NCI-H524 treated with DMSO at 0.1 percent for 48 hours (cell line): ENCODE measurements at regions not wholly inside any gene's neighbourhood (a gene's known extent, or its start where the extent isn't known, plus 50 kb on each side); places are given as distances from the start of the nearest gene placed in this dataset.

Experiments used
- DNase-seq: peaks from one replicate; lab custom pipeline; 2025; lab: John Stamatoyannopoulos, UW

DNA sequence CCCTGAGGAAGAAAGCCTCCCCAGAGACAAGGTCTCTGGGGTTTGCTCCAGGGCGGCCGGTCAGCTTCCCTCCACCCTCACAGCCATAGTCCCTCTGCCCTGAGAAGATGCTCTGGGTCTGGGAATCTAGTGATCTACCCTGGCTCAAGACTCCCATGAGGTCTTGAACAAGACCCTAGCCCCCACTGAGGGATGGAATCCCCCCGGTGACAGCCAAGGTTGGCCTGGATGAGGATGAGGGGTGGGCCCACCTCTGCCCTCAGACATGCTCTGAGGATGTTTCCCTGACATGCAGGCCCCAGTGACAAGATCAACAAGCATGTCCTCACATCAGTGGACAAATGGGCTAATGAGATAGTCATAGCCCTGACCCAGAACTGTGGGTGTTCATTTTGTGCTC lies 138.6 kb downstream of the C5orf15 start:
- no peak for DNase-seq

DNA sequence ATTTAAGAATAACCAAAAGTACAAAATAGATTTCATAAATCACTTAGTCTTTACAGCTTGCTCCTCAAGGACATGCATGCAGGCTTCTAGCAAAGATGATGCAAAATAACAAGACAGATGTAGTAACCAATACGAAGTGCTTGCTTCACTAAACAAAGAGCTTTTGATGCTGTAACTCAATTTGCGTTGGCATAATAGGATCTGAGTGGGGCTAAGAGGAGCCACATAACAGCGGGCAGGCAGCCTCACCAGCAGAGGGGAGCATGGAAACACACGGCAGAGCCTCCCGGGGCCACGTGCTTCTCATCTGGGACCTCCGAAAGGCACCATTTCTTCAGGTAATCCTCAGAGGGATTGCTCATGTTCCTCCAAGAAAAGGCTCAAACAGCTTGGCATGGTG lies 139.7 kb downstream of the C5orf15 start:
- peak; percentile 6 for DNase-seq

DNA sequence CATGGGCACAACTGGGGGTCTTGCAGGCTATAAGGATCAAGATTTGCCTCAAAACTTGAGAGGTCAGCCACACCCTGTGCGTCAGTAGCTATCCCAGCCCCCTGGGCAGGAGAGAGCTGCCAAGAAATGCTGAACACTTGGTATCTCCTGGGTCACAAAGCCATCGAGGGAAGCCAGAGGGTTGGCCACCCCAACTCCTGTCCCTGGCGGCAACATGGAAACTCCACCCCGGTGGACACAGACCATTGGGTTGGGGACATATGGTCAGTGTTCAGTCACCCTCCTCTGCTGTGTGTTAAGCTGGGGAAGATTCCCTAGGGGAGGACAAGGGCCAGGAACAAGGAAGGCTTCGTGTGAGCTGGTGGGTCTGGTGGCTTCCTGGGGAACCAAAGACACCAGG lies 140.6 kb downstream of the C5orf15 start:
- DNase-seq: no peak

GRCh38 chr5:133827011-133827410 lies 141.4 kb downstream of the C5orf15 start:
- peak; percentile 13 for DNase-seq

DNA sequence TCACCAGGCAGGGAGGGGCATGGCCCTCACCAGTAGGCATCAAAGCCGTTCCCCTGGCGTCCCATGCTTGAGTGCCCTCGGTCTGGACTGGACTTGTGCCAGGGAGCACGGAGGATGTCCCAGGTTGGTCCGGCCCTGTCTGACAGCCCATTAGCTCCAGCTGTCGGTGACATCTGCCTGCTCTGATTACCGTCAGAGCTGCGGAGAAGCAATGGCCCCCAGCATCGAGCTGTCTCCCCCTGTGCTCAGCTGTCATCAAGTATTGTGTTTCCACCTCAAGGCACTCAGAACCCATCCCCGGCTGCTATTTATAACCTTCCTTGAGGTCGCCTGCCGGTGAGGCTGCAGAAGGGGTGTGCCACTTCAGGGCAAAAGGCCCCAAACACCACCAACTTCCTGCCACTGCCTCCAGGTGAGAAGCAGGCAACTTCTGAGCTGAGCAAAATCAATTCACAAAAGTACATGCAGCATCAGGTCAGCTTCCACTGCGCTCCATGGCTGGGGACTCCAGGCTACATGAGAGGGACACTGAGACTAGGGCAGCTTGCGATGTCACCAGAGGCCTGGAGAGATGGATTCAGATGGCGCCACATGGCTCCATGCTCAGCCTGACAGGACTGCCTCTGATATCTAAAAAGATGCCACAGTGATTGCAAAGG lies 142.7 kb downstream of the C5orf15 start:
- DNase-seq: peak; percentile 98

DNA sequence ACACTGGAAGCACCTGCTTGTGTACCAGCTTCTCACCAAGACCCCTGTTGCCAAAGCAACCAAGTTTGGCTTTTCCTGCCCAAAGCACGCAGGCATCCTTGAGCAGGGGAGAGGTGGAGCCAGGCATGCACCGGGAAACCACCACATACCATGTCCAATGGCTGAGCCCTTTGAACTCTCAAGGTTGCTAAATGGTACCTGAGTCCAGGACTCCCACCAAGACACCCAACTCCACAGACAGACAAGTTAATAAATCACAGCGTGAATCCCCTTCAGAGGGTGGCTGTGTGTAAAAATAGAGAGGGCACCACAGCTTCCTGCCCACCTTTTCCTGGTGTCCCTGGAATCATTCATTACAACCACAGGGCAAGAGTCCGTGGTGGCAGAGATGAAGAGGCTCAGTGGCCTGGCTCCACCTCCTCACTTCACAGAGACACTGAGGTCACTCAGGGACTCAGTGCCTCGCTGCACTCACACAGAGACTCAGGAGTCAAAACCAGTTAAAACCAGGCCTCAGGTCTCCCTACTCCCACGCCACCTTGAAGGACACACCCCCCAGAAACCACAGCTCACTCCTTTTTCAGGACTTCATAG lies 143.7 kb downstream of the C5orf15 start:
- no peak for DNase-seq

GRCh38 chr5:133821889-133822288 lies 146.5 kb downstream of the C5orf15 start:
- no peak for DNase-seq

- DNase-seq: no peak
These were observed 147.1 kb downstream of the C5orf15 start for GRCh38 chr5:133821311-133821741.

GRCh38 chr5:133820507-133820906 lies 147.9 kb downstream of the C5orf15 start:
- DNase-seq: peak; percentile 36

- DNase-seq: no peak
These were observed 148.4 kb downstream of the C5orf15 start for GRCh38 chr5:133819977-133820471.

DNA sequence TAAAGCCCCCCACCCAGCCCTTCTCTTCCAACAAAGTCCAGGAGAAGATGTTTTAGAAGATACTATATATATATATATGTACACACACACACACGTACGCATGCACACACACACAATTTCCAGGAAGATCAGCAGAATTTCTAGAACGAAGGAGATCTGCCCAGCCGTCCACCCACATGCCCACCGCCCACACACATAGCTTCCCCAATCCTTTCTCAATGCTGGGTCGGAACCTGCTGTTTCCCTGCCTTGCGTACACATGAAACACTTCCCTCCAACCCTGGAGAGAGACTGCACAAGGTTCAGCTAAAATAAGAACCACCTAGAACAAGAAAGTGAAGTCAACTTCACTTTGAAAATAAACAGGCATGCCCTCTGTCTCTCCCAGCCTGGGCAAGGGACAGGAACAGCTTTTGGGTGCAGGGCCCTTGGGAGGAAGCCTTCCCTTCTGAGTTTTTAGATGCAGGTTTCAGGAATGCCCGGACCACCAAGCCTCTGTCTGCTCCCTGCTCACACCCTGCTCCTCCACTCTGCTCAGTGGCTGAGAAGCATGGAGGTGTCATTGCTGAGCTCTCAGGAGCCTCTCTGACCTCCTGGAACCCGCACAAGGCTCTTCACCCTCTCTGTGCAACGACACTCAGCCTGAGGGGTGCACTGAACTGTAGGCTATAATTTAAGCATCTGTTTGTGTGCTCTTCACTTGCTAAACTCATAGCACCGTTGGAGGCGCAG lies 149.4 kb downstream of the C5orf15 start:
- no peak for DNase-seq

DNA sequence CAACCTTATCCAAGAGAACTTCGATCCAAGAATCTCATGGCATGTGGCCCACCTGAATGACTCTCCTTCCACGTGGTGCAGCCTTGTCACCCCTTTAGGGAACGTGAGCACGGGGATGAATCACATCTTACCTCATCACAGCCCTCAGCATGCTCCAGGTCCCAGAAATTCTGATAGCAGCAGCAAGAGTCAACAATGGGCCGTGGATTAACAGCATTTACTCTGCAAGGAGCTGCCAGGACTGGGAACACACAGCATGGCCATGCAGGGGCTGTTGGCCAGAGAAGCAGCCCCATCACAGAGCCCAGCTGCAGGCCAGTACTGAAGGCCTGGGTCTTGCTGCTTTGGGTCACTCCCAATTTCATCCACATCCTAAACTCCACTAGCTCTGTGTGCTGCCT lies 150.4 kb downstream of the C5orf15 start:
- no peak for DNase-seq

DNA sequence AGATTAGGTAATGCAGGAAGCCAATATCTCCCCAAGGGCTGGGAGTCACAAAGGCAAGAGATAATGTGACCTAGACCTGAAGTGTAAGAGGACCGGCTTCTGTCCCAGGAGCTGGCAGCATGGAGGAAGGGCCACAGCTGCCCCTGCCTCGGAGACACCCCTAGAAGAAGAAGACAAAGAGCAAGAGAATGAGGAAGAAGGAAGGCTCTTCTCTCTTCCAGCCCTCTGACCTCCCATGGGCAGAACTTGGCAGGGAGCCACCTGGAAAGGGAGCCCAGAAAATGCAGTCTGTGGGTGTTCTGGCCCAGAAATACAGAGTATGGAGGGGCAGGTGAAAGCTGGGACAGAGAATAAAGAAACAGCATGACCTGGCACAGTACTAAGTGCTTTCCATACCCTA lies 151.0 kb downstream of the C5orf15 start:
- DNase-seq: no peak

DNA sequence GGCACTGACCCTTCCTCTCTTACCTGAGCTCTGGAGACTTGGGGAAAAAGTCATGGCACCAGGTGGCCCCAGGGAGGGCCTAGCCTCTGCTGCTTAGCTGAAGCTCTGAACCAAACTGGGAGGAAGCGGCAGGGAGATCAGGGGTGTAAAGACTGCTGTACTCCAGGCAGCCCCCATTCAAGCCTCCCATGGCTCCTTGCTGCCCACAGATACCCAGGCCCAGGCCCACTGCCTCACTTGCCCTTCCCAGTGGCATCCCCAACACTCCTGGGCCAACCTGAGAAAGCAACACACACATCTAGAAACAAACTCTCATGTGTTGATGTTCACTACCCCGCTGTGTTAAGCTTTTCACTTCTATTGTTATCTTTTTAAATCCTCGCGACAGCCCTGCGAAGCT lies 151.6 kb downstream of the C5orf15 start:
- DNase-seq: no peak

- DNase-seq: no peak
These were observed 154.3 kb downstream of the C5orf15 start for GRCh38 chr5:133814152-133814551.

GRCh38 chr5:133811168-133811567 lies 157.3 kb downstream of the C5orf15 start:
- DNase-seq: no peak

DNA sequence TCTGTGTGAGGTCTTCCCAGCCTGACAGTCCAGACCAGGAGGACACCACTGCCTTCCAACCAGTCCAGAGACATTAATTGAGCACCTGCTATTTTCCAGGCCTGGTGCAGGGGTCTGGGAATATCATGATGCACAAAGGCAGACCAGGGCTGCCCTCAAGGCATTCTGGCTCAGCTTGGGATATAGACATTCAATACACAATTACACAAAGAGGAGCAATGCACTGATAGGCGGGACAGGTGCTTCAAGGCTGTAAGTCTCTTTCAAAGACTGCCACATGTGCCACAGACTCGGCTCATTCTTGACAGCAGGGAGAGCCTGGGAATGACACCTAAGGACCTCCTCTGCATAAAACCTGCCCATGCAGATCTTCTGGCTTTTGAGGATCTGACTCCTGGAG lies 158.6 kb downstream of the C5orf15 start:
- DNase-seq: no peak

GRCh38 chr5:133807348-133807747 lies 161.1 kb downstream of the C5orf15 start:
- DNase-seq: peak; percentile 38

DNA sequence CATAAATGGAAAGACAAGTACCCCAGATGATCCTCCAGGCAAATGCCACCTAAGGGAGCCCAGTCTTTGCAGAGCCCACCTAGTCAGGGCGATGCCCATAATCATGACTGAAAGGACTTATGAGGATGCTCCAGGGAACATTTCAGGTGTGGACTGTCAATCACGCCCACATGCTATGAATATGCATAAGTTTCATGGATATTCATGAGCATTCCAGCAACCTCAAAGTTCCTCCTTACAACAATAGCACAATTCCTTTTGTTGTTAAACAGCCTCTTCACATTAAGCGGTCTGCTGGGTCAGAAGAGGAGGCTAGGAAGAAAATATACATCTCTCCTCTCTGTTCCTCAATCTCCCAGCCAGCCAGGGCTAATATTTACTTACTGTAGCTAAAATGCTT lies 161.6 kb downstream of the C5orf15 start:
- no peak for DNase-seq

- no peak for DNase-seq
These were observed 166.3 kb downstream of the C5orf15 start for GRCh38 chr5:133801955-133802751.

GRCh38 chr5:133801431-133801830 lies 167.0 kb downstream of the C5orf15 start:
- DNase-seq: no peak

DNA sequence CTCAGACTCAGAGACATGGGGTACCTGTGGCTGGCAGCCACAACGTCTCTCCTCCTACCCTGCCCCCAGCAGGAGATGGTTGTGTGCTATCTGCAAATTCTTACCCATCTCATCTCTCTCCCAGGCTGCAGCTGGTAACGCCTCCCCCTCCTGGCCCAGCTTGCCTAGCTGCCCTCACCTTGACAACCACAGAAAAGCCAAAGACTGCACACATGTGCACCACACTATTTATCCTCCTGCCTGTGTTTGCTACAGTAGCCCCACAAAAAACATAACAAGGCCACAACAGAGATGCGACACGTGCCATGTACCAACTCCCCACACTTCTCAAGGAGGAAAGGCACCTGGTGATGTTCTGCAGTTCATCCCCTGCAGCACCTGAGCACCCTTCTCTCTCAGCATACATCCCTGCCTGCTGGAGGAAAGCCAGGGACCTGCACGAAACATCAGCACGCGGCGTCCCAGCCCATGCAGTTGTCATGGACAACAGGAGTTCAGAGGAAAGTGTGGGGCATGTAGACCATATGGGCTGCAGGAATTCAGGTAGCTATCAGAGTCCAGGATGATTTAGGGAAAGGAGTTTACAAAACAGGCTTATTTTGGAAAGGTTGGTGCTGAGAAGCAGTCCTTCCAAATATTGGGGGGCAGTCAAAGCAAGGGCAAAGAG lies 168.7 kb downstream of the C5orf15 start:
- DNase-seq: no peak
